ENCODE measurements at regions not wholly inside any gene's neighbourhood (a gene's known extent, or its start where the extent isn't known, plus 50 kb on each side); places are given as distances from the start of the nearest gene placed in this dataset.

GRCh38 chr3:28853830-28854229, 427.0 kb upstream of the RBMS3 start:
- H3K27me3 Mint-ChIP-seq (ENCODE audit: low read depth, poor library complexity) = peaks cover 7% of the 10 kb centered on the region
- H3K27ac Mint-ChIP-seq = no peak overlapping the region
- DNase-seq = no peak
- H3K4me3 Mint-ChIP-seq = no peak overlapping the region
- no peak for TF ChIP-seq CTCF (IDR thresholded peaks at IDR 0.05)
- H3K9me3 Mint-ChIP-seq = no peaks in the 10 kb centered on the region
- no peaks in the 10 kb centered on the region for H3K36me3 Mint-ChIP-seq (ENCODE audit: low read depth)
- H3K4me1 Mint-ChIP-seq = no peaks in the 10 kb centered on the region

- H3K4me1 Mint-ChIP-seq = no peaks in the 10 kb centered on the region
- DNase-seq = no peak
- no peak for TF ChIP-seq CTCF (IDR thresholded peaks at IDR 0.05)
- H3K27me3 Mint-ChIP-seq (ENCODE audit: low read depth, poor library complexity) = peaks cover 3% of the 10 kb centered on the region
- H3K27ac Mint-ChIP-seq = no peak overlapping the region
- H3K9me3 Mint-ChIP-seq = no peaks in the 10 kb centered on the region
- no peaks in the 10 kb centered on the region for H3K36me3 Mint-ChIP-seq (ENCODE audit: low read depth)
- H3K4me3 Mint-ChIP-seq = no peak overlapping the region
Observed at GRCh38 chr3:28856796-28857195, 424.1 kb upstream of the RBMS3 start.

GRCh38 chr3:28859897-28860296, 421.0 kb upstream of the RBMS3 start:
- Mint-ChIP-seq H3K4me3 (no peak overlapping the region), H3K27me3 (ENCODE audit: low read depth, poor library complexity) (no peaks in the 10 kb centered on the region), H3K27ac (no peak overlapping the region), H3K36me3 (ENCODE audit: low read depth) (no peaks in the 10 kb centered on the region), H3K9me3 (no peaks in the 10 kb centered on the region), H3K4me1 (no peaks in the 10 kb centered on the region)
- TF ChIP-seq CTCF (IDR thresholded peaks at IDR 0.05) = no peak
- DNase-seq = no peak

- H3K4me3 Mint-ChIP-seq = no peak overlapping the region
- no peak for DNase-seq
- no peak overlapping the region for H3K27ac Mint-ChIP-seq
- H3K36me3 Mint-ChIP-seq (ENCODE audit: low read depth) = no peaks in the 10 kb centered on the region
- H3K27me3 Mint-ChIP-seq (ENCODE audit: low read depth, poor library complexity) = no peaks in the 10 kb centered on the region
- no peak for TF ChIP-seq CTCF (IDR thresholded peaks at IDR 0.05)
- no peaks in the 10 kb centered on the region for H3K9me3 Mint-ChIP-seq
- no peaks in the 10 kb centered on the region for H3K4me1 Mint-ChIP-seq
Observed at GRCh38 chr3:28860307-28860706, 420.6 kb upstream of the RBMS3 start.

GRCh38 chr3:28863186-28863585, 417.7 kb upstream of the RBMS3 start:
- H3K27ac Mint-ChIP-seq = no peak overlapping the region
- no peak for DNase-seq
- H3K4me1 Mint-ChIP-seq = no peaks in the 10 kb centered on the region
- H3K27me3 Mint-ChIP-seq (ENCODE audit: low read depth, poor library complexity) = no peaks in the 10 kb centered on the region
- H3K9me3 Mint-ChIP-seq = no peaks in the 10 kb centered on the region
- H3K36me3 Mint-ChIP-seq (ENCODE audit: low read depth) = no peaks in the 10 kb centered on the region
- H3K4me3 Mint-ChIP-seq = no peak overlapping the region
- no peak for TF ChIP-seq CTCF (IDR thresholded peaks at IDR 0.05)

- no peak for DNase-seq
- no peak overlapping the region for H3K4me3 Mint-ChIP-seq
- H3K36me3 Mint-ChIP-seq (ENCODE audit: low read depth) = no peaks in the 10 kb centered on the region
- no peaks in the 10 kb centered on the region for H3K27me3 Mint-ChIP-seq (ENCODE audit: low read depth, poor library complexity)
- TF ChIP-seq CTCF (IDR thresholded peaks at IDR 0.05) = no peak
- no peak overlapping the region for H3K27ac Mint-ChIP-seq
- no peaks in the 10 kb centered on the region for H3K4me1 Mint-ChIP-seq
- no peaks in the 10 kb centered on the region for H3K9me3 Mint-ChIP-seq
Observed at GRCh38 chr3:28867836-28868235, 413.0 kb upstream of the RBMS3 start.

Data from nephron progenitor cell (in vitro differentiated cells).